OCI-LY3 (cell line): ENCODE measurements at regions not wholly inside any gene's neighbourhood (a gene's known extent, or its start where the extent isn't known, plus 50 kb on each side); places are given as distances from the start of the nearest gene placed in this dataset.

ENCODE experiments used
- H2AFZ ChIP-seq: fragments of 200-600, 300-600 bp; shearing (Covaris generic); 2 replicates; pipeline ENCODE4 v1.6.0; 2014; ENCODE audit warnings: antibody characterized with exemption, low read depth, low read length
- H3K27ac ChIP-seq: fragments of 200-600, 300-600 bp; sonication (generic); 2 replicates; pipeline ENCODE4 v1.5.1; 2014; ENCODE audit warnings: mild to moderate bottlenecking, low read length, moderate library complexity, mixed read lengths
- H3K27me3 ChIP-seq: fragments of 200-600, 300-600 bp; sonication (generic); 2 replicates; pipeline ENCODE4 v1.6.1; 2014; ENCODE audit warnings: low read depth, low read length, mixed read lengths
- H3K36me3 ChIP-seq: fragments of 200-600, 300-600 bp; sonication (generic); replicated peaks from 2 replicates; pipeline ENCODE3; 2014; ENCODE audit warnings: low read depth, low read length, mixed read lengths
- H3K4me1 ChIP-seq: fragments of 300-600, 200-600 bp; sonication (generic); 2 replicates; pipeline ENCODE4 v1.6.1; 2014; ENCODE audit warnings: low read length, mixed read lengths
- H3K4me2 ChIP-seq: fragments of 200-600, 300-600 bp; sonication (generic); 2 replicates; pipeline ENCODE4 v1.6.1; 2014; ENCODE audit warnings: low read length, mixed read lengths
- H3K4me3 ChIP-seq: fragments of 300-600, 200-600 bp; sonication (generic); 2 replicates; pipeline ENCODE4 v1.5.1; 2014; ENCODE audit warnings: antibody characterized with exemption, mild to moderate bottlenecking, low read length, moderate library complexity
- H3K79me2 ChIP-seq: fragments of 300-600, 200-600 bp; shearing (Covaris generic); 2 replicates; pipeline ENCODE4 v1.6.1; 2014; ENCODE audit warnings: mild to moderate bottlenecking, low read length, mixed read lengths
- H3K9ac ChIP-seq: fragments of 300-600, 200-600 bp; shearing (Covaris generic); 2 replicates; pipeline ENCODE4 v1.6.0; 2014; ENCODE audit warnings: mild to moderate bottlenecking, low read length, moderate library complexity
- H3K9me3 ChIP-seq: fragments of 200-600, 300-600 bp; shearing (Covaris generic); 2 replicates; pipeline ENCODE4 v1.6.1; 2014; ENCODE audit warnings: low read length, mixed read lengths; ENCODE audit not compliant: insufficient read depth
- H4K20me1 ChIP-seq: fragments of 200-600, 300-600 bp; sonication (generic); 2 replicates; pipeline ENCODE4 v1.6.1; 2016; ENCODE audit warnings: low read length, mixed read lengths; ENCODE audit not compliant: insufficient read depth
- CTCF ChIP-seq: fragments of 200-600, 300-600 bp; sonication (generic); IDR thresholded peaks from 2 replicates; pipeline ENCODE4 v1.5.1; 2014; ENCODE audit warnings: antibody characterized with exemption, low read length, low read depth
- EZH2phosphoT487 ChIP-seq: fragments of 200-600 bp; shearing (Covaris generic); IDR thresholded peaks from 2 replicates; pipeline ENCODE4 v1.6.1; 2018; ENCODE audit warnings: antibody characterized with exemption, mixed run types, low read depth

GRCh38 chr6:10248378-10248843 is 166.5 kb downstream of the TFAP2A start:
- Histone ChIP-seq H3K9me3 (no peaks in the 10 kb centered on the region), H3K27ac (no peak overlapping the region), H3K9ac (no peak overlapping the region), H3K79me2 (no peaks in the 10 kb centered on the region), H3K4me2 (no peak overlapping the region), H3K36me3 (no peaks in the 10 kb centered on the region), H4K20me1 (no peaks in the 10 kb centered on the region), H2AFZ (no peak overlapping the region), H3K4me1 (no peaks in the 10 kb centered on the region), H3K4me3 (no peak overlapping the region), H3K27me3 (no peaks in the 10 kb centered on the region)
- no peak for TF ChIP-seq EZH2phosphoT487
- no peak for TF ChIP-seq CTCF

- no peak overlapping the region for H3K27ac ChIP-seq
- H3K9ac ChIP-seq = no peak overlapping the region
- H3K27me3 ChIP-seq = no peaks in the 10 kb centered on the region
- no peak overlapping the region for H2AFZ ChIP-seq
- no peak overlapping the region for H3K4me3 ChIP-seq
- no peak overlapping the region for H3K4me2 ChIP-seq
- no peaks in the 10 kb centered on the region for H4K20me1 ChIP-seq
- no peaks in the 10 kb centered on the region for H3K36me3 ChIP-seq
- no peaks in the 10 kb centered on the region for H3K9me3 ChIP-seq
- no peaks in the 10 kb centered on the region for H3K79me2 ChIP-seq
- TF ChIP-seq EZH2phosphoT487 = no peak
- no peak for TF ChIP-seq CTCF
- no peaks in the 10 kb centered on the region for H3K4me1 ChIP-seq
Observed at GRCh38 chr6:10237298-10238038, 177.4 kb downstream of the TFAP2A start.

- Histone ChIP-seq H3K9ac (no peak overlapping the region), H2AFZ (no peak overlapping the region), H3K79me2 (no peaks in the 10 kb centered on the region), H3K4me3 (no peak overlapping the region), H3K27me3 (no peaks in the 10 kb centered on the region), H3K4me1 (no peaks in the 10 kb centered on the region), H4K20me1 (no peaks in the 10 kb centered on the region), H3K9me3 (no peaks in the 10 kb centered on the region), H3K4me2 (no peak overlapping the region), H3K36me3 (no peaks in the 10 kb centered on the region), H3K27ac (no peak overlapping the region)
- TF ChIP-seq CTCF = no peak
- TF ChIP-seq EZH2phosphoT487 = no peak
Observed at GRCh38 chr6:10235344-10235743, 179.5 kb downstream of the TFAP2A start.

- Histone ChIP-seq H3K4me1 (no peaks in the 10 kb centered on the region), H3K9ac (no peak overlapping the region), H3K27ac (no peak overlapping the region), H3K79me2 (no peaks in the 10 kb centered on the region), H3K4me3 (no peak overlapping the region), H3K36me3 (no peaks in the 10 kb centered on the region), H2AFZ (no peak overlapping the region), H3K4me2 (no peak overlapping the region), H3K27me3 (no peaks in the 10 kb centered on the region), H4K20me1 (no peaks in the 10 kb centered on the region), H3K9me3 (no peaks in the 10 kb centered on the region)
- no peak for TF ChIP-seq CTCF
- TF ChIP-seq EZH2phosphoT487 = no peak
Observed at GRCh38 chr6:10230531-10230930, 184.3 kb downstream of the TFAP2A start.
